Islet of Langerhans (tissue), 1 donor: ENCODE measurements at regions not wholly inside any gene's neighbourhood (a gene's known extent, or its start where the extent isn't known, plus 50 kb on each side); places are given as distances from the start of the nearest gene placed in this dataset.
"Not testable (repeated sequence)": the region's sequence is repeated elsewhere in the genome, so short reads cannot be mapped to it uniquely, and the experiment has no call there.

Experiments
- FAIRE-seq: peaks from one replicate; lab custom pipeline; 2011; peaks lifted over from hg19 to GRCh38; lab: Jason Lieb, UNC

GRCh38 chr7:32816409-32816948 is 75.1 kb downstream of the KBTBD2 start:
- not testable (repeated sequence) for FAIRE-seq

- FAIRE-seq, result not testable (repeated sequence)
Measured at GRCh38 chr7:32814779-32815178, 76.8 kb downstream of the KBTBD2 start.

DNA sequence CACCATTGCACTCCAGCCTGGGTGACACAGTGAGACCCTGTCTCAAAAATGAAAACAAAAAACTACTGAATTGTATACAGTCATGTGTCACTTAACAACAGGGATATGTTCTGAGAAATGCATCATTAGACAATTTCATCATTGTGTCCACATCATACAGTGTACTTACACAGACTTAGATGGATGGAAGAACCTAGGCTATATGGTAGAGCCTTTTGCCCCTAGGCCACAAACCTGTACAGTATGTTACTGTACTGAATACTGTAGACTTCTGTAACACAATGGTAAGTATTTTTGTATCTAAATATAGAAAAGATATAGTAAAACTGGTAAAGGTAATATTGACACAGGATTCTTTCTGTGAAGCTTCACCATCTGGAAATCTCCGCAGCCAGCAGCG is 81.7 kb downstream of the KBTBD2 start:
- FAIRE-seq, result no peak

GRCh38 chr7:32809347-32809746 is 82.2 kb downstream of the KBTBD2 start:
- FAIRE-seq, result no peak

GRCh38 chr7:32803406-32804141 is 88.0 kb downstream of the KBTBD2 start:
- FAIRE-seq, result no peak

DNA sequence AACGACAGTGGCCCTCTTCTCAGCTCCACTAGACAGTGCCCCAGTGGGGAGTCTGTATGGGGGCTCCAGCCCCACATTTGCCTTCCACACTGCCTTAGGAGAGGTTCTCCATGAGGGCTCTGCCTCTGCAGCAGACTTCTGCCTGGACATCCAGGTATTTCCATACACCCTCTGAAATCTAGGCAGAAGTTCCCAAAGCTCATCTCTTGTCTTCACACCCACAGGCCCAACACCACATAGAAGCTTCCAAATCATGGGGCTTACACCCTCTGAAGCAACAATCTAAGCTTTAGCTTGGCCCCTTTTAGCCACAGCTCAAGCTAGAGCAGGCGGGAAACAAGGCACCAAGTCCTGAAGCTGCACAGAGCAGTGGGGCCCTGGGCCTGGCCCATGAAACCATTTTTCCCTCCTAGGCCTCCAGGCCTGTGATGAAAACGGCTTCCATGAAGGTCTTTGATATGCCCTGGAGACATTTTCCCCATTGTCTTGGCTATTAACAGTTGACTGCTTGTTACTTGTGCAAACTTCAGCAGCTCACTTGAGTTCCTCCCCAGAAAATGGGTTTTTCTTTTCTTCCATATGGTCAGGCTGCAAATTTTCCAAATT is 89.2 kb downstream of the KBTBD2 start:
- FAIRE-seq, result no peak

DNA sequence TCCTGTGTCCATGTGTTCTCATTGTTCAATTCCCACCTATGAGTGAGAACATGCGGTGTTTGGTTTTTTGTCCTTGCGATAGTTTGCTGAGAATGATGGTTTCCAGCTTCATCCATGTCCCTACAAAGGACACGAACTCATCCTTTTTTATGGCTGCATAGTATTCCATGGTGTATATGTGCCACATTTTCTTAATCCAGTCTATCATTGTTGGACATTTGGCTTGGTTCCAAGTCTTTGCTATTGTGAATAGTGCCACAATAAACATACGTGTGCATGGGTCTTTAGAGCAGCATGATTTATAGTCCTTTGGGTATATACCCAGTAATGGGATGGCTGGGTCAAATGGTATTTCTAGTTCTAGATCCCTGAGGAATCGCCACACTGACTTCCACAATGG is 98.5 kb downstream of the KBTBD2 start:
- not testable (repeated sequence) for FAIRE-seq

DNA sequence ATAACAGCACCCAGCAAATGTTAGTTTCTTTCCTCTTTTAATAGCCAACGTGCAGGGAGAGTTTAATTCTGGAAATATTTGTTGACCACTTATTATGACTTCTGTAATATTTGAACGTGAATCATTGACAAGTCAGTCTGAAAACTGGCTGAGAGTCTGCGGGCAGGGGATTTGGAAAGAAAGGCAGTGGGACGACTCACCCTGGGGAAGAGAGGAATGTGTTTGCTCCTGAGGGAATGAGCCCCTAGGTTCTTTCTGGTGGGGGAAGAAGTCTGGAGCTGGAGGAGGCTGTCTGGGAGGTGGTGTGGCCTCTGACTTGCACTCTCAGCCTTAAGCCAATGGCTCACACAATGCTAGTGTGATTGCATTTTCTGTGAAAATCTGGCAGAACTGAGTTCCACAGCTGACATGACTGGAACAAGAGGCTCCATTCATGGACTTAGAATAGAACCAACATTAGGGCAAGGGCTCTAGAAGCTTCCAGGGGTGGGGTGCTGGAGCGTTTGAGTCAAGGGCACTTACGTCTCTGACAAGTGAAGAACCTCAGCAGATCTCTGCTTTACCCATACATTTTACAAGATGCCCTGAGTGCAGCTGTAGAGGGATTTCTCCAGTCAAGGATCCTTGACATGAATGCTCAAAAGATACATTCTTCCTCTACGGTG is 100.7 kb downstream of the KBTBD2 start:
- not testable (repeated sequence) for FAIRE-seq

DNA sequence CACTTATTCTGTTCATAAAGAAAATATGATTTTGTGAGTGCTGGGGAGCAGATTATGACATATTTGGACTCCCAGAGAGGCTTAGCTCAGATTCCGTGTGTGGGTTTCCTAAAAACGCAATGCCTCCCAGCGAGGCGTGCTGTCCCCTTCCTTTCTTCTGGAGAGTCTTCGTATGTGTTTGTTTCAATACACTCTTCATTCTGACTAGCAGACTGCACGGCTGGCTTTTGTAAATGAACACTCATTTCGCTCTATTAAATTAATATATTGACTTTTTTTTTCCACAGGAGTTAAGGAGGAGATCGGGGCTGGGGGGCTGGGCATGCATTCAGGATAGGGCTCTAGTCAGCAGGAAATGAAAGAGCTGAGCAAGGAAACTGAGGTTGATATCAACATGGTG is 102.3 kb downstream of the KBTBD2 start:
- peak; percentile 75 for FAIRE-seq

DNA sequence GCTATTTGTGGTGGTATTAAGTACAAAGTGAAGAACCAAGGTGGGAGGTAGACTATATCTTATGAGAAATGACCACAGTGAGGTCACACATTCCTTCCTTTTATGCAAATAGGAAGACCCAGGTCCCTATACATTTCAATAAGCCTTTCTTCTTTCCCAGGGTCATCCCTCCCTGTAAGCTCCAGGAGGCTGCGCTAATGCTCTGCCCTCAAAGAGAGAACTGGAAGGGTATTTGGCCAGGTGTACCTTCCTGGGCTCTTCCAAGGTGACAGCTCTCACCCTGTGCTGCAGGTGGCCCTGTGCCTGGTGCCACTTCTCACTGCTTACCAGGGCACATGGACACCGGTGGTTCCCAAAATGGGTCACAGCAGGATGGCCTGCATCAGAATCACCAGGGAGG is 103.4 kb downstream of the KBTBD2 start:
- FAIRE-seq, result not testable (repeated sequence)

- not testable (repeated sequence) for FAIRE-seq
Measured at GRCh38 chr7:32785365-32785944, 106.1 kb downstream of the KBTBD2 start.

- not testable (repeated sequence) for FAIRE-seq
Measured at GRCh38 chr7:32779895-32780294, 111.7 kb downstream of the KBTBD2 start.

DNA sequence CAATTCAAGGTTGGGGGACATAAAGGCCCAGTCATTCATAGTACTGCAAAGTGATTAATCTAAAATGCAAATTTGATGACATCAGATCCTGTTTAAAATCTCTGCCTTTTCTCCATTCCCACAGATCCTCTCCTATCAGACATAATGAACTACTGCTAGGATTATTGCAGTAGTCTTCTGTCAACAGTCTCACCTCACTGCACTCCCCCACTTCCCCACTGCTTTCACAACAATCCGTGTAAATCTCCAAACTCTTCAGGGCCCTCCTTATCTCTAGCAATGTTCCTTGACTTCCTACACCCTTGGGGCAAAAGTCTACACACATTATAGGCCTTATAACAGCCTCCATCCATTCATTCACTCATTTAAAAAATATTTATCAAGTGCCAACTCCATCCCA is 112.4 kb downstream of the KBTBD2 start:
- no peak for FAIRE-seq

DNA sequence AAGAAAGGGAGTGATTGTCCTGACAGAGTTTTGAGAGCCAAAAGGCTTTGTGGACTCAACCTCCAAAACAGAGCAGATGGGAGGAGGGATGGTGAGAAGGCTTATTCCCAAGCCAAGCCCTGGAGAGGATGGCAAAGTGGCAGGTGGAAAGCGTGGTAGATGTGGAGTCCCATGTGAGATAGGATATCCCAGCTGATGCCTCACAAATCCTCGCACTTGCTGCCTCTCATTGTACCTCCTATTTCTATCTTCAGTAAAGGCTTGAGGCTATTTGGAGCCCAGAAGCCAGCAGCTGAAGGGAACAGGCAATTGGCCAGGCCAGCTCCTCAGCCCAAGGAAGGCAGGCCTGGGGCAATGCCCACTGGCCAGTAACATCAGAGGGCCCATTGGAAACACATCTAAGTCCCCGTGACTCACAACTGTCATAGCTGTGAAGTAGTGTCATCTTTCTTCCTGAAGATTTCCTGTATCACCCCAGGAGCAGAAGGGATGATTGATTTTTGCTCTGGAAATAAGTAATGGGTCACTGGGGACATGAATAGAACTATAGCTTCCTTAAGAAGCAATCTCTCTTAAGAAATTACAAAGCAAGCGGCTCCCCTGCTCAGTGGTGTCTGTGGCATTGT is 114.4 kb downstream of the KBTBD2 start:
- not testable (repeated sequence) for FAIRE-seq

DNA sequence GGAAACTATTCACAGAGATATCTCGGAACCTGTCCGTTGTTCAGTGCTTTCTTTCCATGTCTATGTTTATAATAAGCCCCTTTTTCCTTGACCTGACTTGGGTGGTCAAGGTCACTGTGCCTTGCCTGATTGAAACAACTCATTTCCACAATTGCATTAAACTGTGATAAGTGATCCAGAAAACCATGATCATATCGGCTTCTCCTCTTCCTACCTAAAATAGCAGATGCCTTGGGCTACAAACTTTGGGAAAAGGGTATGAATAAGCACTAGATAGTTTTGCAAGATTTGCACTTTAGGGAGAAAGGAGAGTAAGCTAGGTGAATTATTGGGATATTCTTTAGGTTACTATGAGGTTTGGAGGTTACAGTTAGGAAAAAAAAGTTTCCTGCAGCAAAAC is 115.2 kb downstream of the KBTBD2 start:
- not testable (repeated sequence) for FAIRE-seq

DNA sequence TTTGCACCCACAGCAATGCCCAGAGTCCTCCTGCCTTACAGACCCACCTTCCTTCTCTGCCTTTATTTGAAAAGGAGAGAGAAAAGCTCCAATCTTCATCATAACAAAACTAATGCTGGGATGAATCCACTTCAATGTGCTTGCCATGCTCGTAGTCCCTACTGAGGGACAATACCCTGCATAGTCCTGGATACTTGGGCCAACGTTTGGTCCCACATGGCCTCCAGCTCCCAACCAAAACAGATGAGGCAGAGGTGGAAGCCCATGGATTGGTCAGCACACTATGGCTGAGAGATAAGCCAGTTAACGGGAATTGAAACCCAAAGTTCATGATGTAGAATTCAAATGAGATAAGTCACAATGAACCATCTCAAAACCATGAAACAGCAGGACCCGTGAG is 115.8 kb downstream of the KBTBD2 start:
- not testable (repeated sequence) for FAIRE-seq

- no peak for FAIRE-seq
Measured at GRCh38 chr7:32774541-32774951, 117.0 kb downstream of the KBTBD2 start.

DNA sequence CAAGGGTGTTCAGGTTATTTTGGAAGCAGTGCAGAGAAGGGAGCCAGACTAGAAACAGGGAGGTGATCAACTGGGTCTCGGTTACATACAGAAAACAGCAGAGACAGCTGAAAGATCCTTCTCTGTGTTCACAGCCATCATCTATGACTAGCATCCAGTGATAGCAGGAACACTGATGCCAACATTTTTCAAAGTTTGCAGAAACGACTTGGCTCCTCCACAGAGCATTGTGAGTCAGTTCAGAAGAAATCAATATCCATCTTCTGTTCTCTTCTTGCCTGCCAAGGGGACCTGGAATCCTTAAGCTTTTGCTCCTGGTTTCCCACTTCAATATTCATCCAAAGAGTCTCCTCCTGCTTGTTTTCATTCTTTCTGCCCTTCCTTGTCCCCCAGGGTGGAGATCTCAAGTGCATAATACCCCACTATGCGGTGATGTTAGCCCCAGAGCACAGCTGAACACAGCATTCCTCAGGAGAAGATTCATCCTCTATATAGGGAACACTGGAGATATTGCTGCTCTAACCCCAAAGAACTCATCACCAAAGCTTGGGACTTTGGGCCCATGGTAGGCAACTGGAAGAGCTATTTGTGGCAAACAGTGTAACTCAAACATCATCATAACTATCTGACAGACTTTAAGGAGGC is 122.6 kb downstream of the KBTBD2 start:
- FAIRE-seq, result not testable (repeated sequence)

- not testable (repeated sequence) for FAIRE-seq
Measured at GRCh38 chr7:32768338-32768737, 123.2 kb downstream of the KBTBD2 start.

- FAIRE-seq, result not testable (repeated sequence)
Measured at GRCh38 chr7:32765649-32766251, 125.8 kb downstream of the KBTBD2 start.

GRCh38 chr7:32765185-32765584 is 126.4 kb downstream of the KBTBD2 start:
- FAIRE-seq, result no peak
